ENCODE measurements at regions not wholly inside any gene's neighbourhood (a gene's known extent, or its start where the extent isn't known, plus 50 kb on each side); places are given as distances from the start of the nearest gene placed in this dataset.

GRCh38 chr16:6822041-6822440 is 510.6 kb upstream of the RBFOX1 start:
- ATAC-seq, result no peak
- TF ChIP-seq PPARA (CRISPR knock-in tag; IDR thresholded peaks at IDR 0.05; ENCODE audit: borderline replicate concordance) (no peak), RARB (CRISPR knock-in tag; IDR thresholded peaks at IDR 0.05) (no peak), CREB5 (CRISPR knock-in tag; IDR thresholded peaks at IDR 0.05; ENCODE audit: low read depth) (no peak), ZNF565 (CRISPR knock-in tag; conservative IDR thresholded peaks at IDR 0.05; ENCODE audit: low read depth) (no peak), SNAI2 (CRISPR knock-in tag; IDR thresholded peaks at IDR 0.05) (no peak), GLIS3 (CRISPR knock-in tag; IDR thresholded peaks at IDR 0.05) (no peak), CSRNP3 (CRISPR knock-in tag; IDR thresholded peaks at IDR 0.05) (no peak), BACH2 (CRISPR knock-in tag; IDR thresholded peaks at IDR 0.05; ENCODE audit: borderline replicate concordance) (no peak), ARNTL (CRISPR knock-in tag; IDR thresholded peaks at IDR 0.05; ENCODE audit: borderline replicate concordance, low read depth) (no peak), TCF4 (CRISPR knock-in tag; IDR thresholded peaks at IDR 0.05; ENCODE audit: borderline replicate concordance) (no peak), ZC3H10 (CRISPR knock-in tag; IDR thresholded peaks at IDR 0.05) (no peak), OSR1 (CRISPR knock-in tag; IDR thresholded peaks at IDR 0.05) (no peak), CSDC2 (CRISPR knock-in tag; IDR thresholded peaks at IDR 0.05) (no peak)

- TF ChIP-seq ZNF70 (CRISPR knock-in tag; IDR thresholded peaks at IDR 0.05), result no peak
- TF ChIP-seq ARNTL (CRISPR knock-in tag; IDR thresholded peaks at IDR 0.05; ENCODE audit: borderline replicate concordance, low read depth), result no peak
- no peak for TF ChIP-seq CSDC2 (CRISPR knock-in tag; IDR thresholded peaks at IDR 0.05)
- TF ChIP-seq TCF4 (CRISPR knock-in tag; IDR thresholded peaks at IDR 0.05; ENCODE audit: borderline replicate concordance), result no peak
- TF ChIP-seq SNAI2 (CRISPR knock-in tag; IDR thresholded peaks at IDR 0.05), result no peak
- no peak for TF ChIP-seq ESRRG (CRISPR knock-in tag; IDR thresholded peaks at IDR 0.05)
- TF ChIP-seq ZFP30 (CRISPR knock-in tag; IDR thresholded peaks at IDR 0.05), result no peak
- no peak for TF ChIP-seq GLIS3 (CRISPR knock-in tag; IDR thresholded peaks at IDR 0.05)
- TF ChIP-seq ZFP3 (CRISPR knock-in tag; IDR thresholded peaks at IDR 0.05), result no peak
- no peak for TF ChIP-seq PPARA (CRISPR knock-in tag; IDR thresholded peaks at IDR 0.05; ENCODE audit: borderline replicate concordance)
- TF ChIP-seq CREB5 (CRISPR knock-in tag; IDR thresholded peaks at IDR 0.05; ENCODE audit: low read depth), result no peak
- no peak for TF ChIP-seq RARB (CRISPR knock-in tag; IDR thresholded peaks at IDR 0.05)
- no peak for TF ChIP-seq ZNF565 (CRISPR knock-in tag; conservative IDR thresholded peaks at IDR 0.05; ENCODE audit: low read depth)
- no peak for TF ChIP-seq CSRNP3 (CRISPR knock-in tag; IDR thresholded peaks at IDR 0.05)
- TF ChIP-seq TSHZ2 (CRISPR knock-in tag; IDR thresholded peaks at IDR 0.05), result no peak
- no peak for TF ChIP-seq BACH2 (CRISPR knock-in tag; IDR thresholded peaks at IDR 0.05; ENCODE audit: borderline replicate concordance)
- TF ChIP-seq POU6F1 (CRISPR knock-in tag; IDR thresholded peaks at IDR 0.05; ENCODE audit: borderline replicate concordance, low read depth), result no peak
- TF ChIP-seq OSR1 (CRISPR knock-in tag; IDR thresholded peaks at IDR 0.05), result no peak
- TF ChIP-seq ISL1 (CRISPR knock-in tag; IDR thresholded peaks at IDR 0.05), result no peak
- no peak for TF ChIP-seq ZNF8 (CRISPR knock-in tag; IDR thresholded peaks at IDR 0.05)
- ATAC-seq, result no peak
Observed at GRCh38 chr16:6804461-6804860, 528.2 kb upstream of the RBFOX1 start.

Data from SK-N-SH treated with all-trans-retinoic acid at 6 μM for 48 hours (cell line).